ENCODE measurements at regions not wholly inside any gene's neighbourhood (a gene's known extent, or its start where the extent isn't known, plus 50 kb on each side); places are given as distances from the start of the nearest gene placed in this dataset.

DNA sequence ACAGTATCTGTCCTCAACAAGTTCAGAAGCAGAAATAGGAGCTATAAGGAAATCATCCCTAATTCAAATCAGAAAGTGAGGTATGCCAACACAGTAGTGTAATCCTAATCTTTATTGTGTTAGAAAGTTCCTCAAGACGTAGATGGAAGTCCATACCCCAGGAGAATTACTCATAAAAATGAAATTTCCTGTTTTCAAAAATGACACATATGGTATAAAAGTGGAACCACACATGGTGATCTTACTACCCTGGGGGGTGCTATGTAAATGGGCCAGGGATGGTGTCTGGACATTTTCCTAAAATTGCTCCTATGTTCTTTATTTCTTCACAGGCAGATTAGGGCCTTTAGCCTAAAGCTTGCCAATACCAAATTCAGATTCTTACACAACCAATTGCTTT is 204.1 kb downstream of the ARRDC4 start:
- TF ChIP-seq POLR2AphosphoS5 (IDR thresholded peaks at IDR 0.05; ENCODE audit: low read depth, low read length): no peak
- TF ChIP-seq TAF1 (IDR thresholded peaks at IDR 0.05; ENCODE audit: borderline replicate concordance, insufficient read depth, low read length): no peak
- no peak for TF ChIP-seq SIN3A (IDR thresholded peaks at IDR 0.05; ENCODE audit: borderline replicate concordance, insufficient read depth, low read length)
- TF ChIP-seq, protein P1, sequence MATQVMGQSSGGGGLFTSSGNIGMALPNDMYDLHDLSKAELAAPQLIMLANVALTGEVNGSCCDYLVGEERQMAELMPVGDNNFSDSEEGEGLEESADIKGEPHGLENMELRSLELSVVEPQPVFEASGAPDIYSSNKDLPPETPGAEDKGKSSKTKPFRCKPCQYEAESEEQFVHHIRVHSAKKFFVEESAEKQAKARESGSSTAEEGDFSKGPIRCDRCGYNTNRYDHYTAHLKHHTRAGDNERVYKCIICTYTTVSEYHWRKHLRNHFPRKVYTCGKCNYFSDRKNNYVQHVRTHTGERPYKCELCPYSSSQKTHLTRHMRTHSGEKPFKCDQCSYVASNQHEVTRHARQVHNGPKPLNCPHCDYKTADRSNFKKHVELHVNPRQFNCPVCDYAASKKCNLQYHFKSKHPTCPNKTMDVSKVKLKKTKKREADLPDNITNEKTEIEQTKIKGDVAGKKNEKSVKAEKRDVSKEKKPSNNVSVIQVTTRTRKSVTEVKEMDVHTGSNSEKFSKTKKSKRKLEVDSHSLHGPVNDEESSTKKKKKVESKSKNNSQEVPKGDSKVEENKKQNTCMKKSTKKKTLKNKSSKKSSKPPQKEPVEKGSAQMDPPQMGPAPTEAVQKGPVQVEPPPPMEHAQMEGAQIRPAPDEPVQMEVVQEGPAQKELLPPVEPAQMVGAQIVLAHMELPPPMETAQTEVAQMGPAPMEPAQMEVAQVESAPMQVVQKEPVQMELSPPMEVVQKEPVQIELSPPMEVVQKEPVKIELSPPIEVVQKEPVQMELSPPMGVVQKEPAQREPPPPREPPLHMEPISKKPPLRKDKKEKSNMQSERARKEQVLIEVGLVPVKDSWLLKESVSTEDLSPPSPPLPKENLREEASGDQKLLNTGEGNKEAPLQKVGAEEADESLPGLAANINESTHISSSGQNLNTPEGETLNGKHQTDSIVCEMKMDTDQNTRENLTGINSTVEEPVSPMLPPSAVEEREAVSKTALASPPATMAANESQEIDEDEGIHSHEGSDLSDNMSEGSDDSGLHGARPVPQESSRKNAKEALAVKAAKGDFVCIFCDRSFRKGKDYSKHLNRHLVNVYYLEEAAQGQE (IDR thresholded peaks at IDR 0.05; ENCODE audit: insufficient read depth in 1 of 2, low read depth in 2 of 2, low read length in 2 of 2): no peak

All from PFSK-1 (cell line).